ENCODE measurements at regions not wholly inside any gene's neighbourhood (a gene's known extent, or its start where the extent isn't known, plus 50 kb on each side); places are given as distances from the start of the nearest gene placed in this dataset.

GRCh38 chr13:62092536-62092935 lies 676.9 kb upstream of the PCDH20 start:
- DNase-seq, result no peak

GRCh38 chr13:62088165-62088564 lies 672.5 kb upstream of the PCDH20 start:
- DNase-seq, result no peak

- no peak for DNase-seq
Observed at GRCh38 chr13:62087124-62087523, 671.5 kb upstream of the PCDH20 start.

- no peak for DNase-seq
Observed at GRCh38 chr13:62085337-62086229, 669.9 kb upstream of the PCDH20 start.

- no peak for DNase-seq
Observed at GRCh38 chr13:62084728-62085127, 669.1 kb upstream of the PCDH20 start.

- no peak for DNase-seq
Observed at GRCh38 chr13:62067821-62068220, 652.2 kb upstream of the PCDH20 start.

- no peak for DNase-seq
Observed at GRCh38 chr13:62065016-62065415, 649.4 kb upstream of the PCDH20 start.

GRCh38 chr13:62061751-62062150 lies 646.1 kb upstream of the PCDH20 start:
- no peak for DNase-seq

- DNase-seq, result no peak
Observed at GRCh38 chr13:62060570-62060969, 644.9 kb upstream of the PCDH20 start.

GRCh38 chr13:62057286-62057685 lies 641.6 kb upstream of the PCDH20 start:
- DNase-seq, result no peak

- no peak for DNase-seq
Observed at GRCh38 chr13:62049992-62050391, 634.3 kb upstream of the PCDH20 start.

GRCh38 chr13:62046512-62046911 lies 630.9 kb upstream of the PCDH20 start:
- DNase-seq, result no peak

- DNase-seq, result no peak
Observed at GRCh38 chr13:62043600-62043999, 628.0 kb upstream of the PCDH20 start.

- no peak for DNase-seq
Observed at GRCh38 chr13:62040806-62041205, 625.2 kb upstream of the PCDH20 start.

GRCh38 chr13:62040078-62040477 lies 624.4 kb upstream of the PCDH20 start:
- no peak for DNase-seq

- DNase-seq, result no peak
Observed at GRCh38 chr13:62038214-62038613, 622.6 kb upstream of the PCDH20 start.

- no peak for DNase-seq
Observed at GRCh38 chr13:62035981-62036380, 620.3 kb upstream of the PCDH20 start.

GRCh38 chr13:62033934-62034333 lies 618.3 kb upstream of the PCDH20 start:
- no peak for DNase-seq

GRCh38 chr13:62022369-62022768 lies 606.7 kb upstream of the PCDH20 start:
- DNase-seq, result no peak

GRCh38 chr13:62019858-62020257 lies 604.2 kb upstream of the PCDH20 start:
- no peak for DNase-seq

- peak; percentile 25 for DNase-seq
Observed at GRCh38 chr13:62014299-62014698, 598.6 kb upstream of the PCDH20 start.

GRCh38 chr13:62003452-62003851 lies 587.8 kb upstream of the PCDH20 start:
- DNase-seq, result no peak

- DNase-seq, result no peak
Observed at GRCh38 chr13:61994174-61994573, 578.5 kb upstream of the PCDH20 start.

GRCh38 chr13:61989978-61990377 lies 574.3 kb upstream of the PCDH20 start:
- DNase-seq, result no peak

GRCh38 chr13:61988810-61989209 lies 573.2 kb upstream of the PCDH20 start:
- DNase-seq, result no peak
